ENCODE measurements at regions not wholly inside any gene's neighbourhood (a gene's known extent, or its start where the extent isn't known, plus 50 kb on each side); places are given as distances from the start of the nearest gene placed in this dataset.
"Not testable (repeated sequence)": the region's sequence is repeated elsewhere in the genome, so short reads cannot be mapped to it uniquely, and the experiment has no call there.

DNA sequence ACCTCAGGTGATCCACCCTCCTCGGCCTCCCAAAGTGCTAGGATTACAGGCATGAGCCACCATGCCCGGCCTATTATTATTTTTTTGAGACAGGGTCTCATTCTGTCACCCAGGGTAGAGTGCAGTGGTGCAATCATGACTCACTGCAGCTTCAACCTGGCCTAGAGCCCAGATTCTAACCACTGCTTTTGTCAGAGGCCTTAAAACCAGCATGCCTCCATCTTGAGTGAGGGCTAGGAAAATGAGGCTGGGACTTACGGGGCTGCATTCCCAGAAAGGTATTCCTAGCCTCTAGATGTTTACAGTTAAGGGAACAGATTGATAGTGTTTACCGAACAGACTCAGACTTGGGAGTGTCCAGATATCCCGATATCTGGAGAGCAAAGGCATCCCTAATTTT, 57.6 kb upstream of the ATF7IP2 start:
- TF ChIP-seq MYC (IDR thresholded peaks at IDR 0.05; ENCODE audit: borderline replicate concordance, low read length); RCOR1 (IDR thresholded peaks at IDR 0.05; ENCODE audit: low read depth, low read length); SMC3 (IDR thresholded peaks at IDR 0.05); POLR2A (IDR thresholded peaks at IDR 0.05; ENCODE audit: low read length); MAFK (IDR thresholded peaks at IDR 0.05; ENCODE audit: partially characterized antibody); BHLHE40 (IDR thresholded peaks at IDR 0.05; ENCODE audit: low read depth, low read length); KDM1A (IDR thresholded peaks at IDR 0.05; ENCODE audit: low read depth); RAD21 (conservative IDR thresholded peaks at IDR 0.05 in 1 of 2, IDR thresholded peaks at IDR 0.05 in 1 of 2); PBX3 (IDR thresholded peaks at IDR 0.05); ESRRA (IDR thresholded peaks at IDR 0.05; ENCODE audit: borderline replicate concordance, low read length); NFE2L2 (conservative IDR thresholded peaks at IDR 0.05; ENCODE audit: low read length); CBX8 (IDR thresholded peaks at IDR 0.05): not testable (repeated sequence)
- TF ChIP-seq, protein P1, sequence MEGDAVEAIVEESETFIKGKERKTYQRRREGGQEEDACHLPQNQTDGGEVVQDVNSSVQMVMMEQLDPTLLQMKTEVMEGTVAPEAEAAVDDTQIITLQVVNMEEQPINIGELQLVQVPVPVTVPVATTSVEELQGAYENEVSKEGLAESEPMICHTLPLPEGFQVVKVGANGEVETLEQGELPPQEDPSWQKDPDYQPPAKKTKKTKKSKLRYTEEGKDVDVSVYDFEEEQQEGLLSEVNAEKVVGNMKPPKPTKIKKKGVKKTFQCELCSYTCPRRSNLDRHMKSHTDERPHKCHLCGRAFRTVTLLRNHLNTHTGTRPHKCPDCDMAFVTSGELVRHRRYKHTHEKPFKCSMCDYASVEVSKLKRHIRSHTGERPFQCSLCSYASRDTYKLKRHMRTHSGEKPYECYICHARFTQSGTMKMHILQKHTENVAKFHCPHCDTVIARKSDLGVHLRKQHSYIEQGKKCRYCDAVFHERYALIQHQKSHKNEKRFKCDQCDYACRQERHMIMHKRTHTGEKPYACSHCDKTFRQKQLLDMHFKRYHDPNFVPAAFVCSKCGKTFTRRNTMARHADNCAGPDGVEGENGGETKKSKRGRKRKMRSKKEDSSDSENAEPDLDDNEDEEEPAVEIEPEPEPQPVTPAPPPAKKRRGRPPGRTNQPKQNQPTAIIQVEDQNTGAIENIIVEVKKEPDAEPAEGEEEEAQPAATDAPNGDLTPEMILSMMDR (IDR thresholded peaks at IDR 0.05): not testable (repeated sequence)
- TF ChIP-seq, protein P2, sequence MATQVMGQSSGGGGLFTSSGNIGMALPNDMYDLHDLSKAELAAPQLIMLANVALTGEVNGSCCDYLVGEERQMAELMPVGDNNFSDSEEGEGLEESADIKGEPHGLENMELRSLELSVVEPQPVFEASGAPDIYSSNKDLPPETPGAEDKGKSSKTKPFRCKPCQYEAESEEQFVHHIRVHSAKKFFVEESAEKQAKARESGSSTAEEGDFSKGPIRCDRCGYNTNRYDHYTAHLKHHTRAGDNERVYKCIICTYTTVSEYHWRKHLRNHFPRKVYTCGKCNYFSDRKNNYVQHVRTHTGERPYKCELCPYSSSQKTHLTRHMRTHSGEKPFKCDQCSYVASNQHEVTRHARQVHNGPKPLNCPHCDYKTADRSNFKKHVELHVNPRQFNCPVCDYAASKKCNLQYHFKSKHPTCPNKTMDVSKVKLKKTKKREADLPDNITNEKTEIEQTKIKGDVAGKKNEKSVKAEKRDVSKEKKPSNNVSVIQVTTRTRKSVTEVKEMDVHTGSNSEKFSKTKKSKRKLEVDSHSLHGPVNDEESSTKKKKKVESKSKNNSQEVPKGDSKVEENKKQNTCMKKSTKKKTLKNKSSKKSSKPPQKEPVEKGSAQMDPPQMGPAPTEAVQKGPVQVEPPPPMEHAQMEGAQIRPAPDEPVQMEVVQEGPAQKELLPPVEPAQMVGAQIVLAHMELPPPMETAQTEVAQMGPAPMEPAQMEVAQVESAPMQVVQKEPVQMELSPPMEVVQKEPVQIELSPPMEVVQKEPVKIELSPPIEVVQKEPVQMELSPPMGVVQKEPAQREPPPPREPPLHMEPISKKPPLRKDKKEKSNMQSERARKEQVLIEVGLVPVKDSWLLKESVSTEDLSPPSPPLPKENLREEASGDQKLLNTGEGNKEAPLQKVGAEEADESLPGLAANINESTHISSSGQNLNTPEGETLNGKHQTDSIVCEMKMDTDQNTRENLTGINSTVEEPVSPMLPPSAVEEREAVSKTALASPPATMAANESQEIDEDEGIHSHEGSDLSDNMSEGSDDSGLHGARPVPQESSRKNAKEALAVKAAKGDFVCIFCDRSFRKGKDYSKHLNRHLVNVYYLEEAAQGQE (IDR thresholded peaks at IDR 0.05): not testable (repeated sequence)
